ENCODE measurements at regions not wholly inside any gene's neighbourhood (a gene's known extent, or its start where the extent isn't known, plus 50 kb on each side); places are given as distances from the start of the nearest gene placed in this dataset.

DNA sequence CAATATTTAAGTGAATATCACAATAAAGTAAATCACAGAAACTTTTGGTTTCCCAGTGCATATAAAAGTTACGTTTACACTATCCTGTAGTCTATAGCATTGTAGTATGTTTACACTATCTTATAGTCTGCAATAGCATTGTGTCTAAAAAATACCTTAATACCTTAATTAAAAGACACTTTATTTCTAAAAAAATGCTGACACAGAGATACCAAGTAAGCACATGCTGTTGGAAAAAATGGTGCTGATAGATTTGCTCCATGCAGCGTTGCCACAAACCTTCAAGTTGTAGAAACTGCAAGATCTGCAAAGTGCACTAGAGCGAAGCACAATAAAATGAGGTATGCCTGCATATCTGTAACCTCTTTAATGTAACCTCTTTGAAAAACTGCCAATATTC lies 847.3 kb downstream of the GLUD2 start:
- TF ChIP-seq, protein P1, sequence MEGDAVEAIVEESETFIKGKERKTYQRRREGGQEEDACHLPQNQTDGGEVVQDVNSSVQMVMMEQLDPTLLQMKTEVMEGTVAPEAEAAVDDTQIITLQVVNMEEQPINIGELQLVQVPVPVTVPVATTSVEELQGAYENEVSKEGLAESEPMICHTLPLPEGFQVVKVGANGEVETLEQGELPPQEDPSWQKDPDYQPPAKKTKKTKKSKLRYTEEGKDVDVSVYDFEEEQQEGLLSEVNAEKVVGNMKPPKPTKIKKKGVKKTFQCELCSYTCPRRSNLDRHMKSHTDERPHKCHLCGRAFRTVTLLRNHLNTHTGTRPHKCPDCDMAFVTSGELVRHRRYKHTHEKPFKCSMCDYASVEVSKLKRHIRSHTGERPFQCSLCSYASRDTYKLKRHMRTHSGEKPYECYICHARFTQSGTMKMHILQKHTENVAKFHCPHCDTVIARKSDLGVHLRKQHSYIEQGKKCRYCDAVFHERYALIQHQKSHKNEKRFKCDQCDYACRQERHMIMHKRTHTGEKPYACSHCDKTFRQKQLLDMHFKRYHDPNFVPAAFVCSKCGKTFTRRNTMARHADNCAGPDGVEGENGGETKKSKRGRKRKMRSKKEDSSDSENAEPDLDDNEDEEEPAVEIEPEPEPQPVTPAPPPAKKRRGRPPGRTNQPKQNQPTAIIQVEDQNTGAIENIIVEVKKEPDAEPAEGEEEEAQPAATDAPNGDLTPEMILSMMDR (IDR thresholded peaks at IDR 0.05), result no peak
- no peak for TF ChIP-seq EZH2 (IDR thresholded peaks at IDR 0.05; ENCODE audit: borderline replicate concordance, insufficient read depth, low read depth, low read length, poor library complexity, severe bottlenecking)

All from B cell (primary cell).